HG02798 (cell line): ENCODE measurements at regions not wholly inside any gene's neighbourhood (a gene's known extent, or its start where the extent isn't known, plus 50 kb on each side); places are given as distances from the start of the nearest gene placed in this dataset.
"Not testable (repeated sequence)": the region's sequence is repeated elsewhere in the genome, so short reads cannot be mapped to it uniquely, and the experiment has no call there.

Experiments
- ATAC-seq: cut with Tn5 transposase; IDR thresholded peaks from one replicate; pipeline ENCODE4 v1.9.1; 2021; ENCODE audit warnings: mild to moderate bottlenecking; ENCODE audit not compliant: unreplicated experiment, poor library complexity

DNA sequence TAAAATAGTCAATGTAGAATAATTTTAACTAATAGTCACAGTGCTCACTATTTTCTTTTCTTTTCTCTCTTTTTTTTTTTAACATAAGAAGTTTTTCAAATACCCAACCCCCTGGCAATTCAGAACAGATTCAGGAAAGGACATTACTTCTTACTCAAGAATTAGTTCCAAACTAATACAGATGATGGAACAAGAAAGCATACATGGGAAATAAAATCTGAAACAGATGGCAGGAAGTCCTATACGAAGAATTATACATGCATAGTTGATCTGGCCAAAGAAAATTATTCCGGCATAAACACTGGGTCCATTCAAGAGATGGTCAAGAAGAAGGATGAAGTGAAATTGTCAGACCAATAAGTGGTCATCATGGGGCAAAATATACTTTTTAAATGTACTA lies 614.4 kb upstream of the INTU start:
- ATAC-seq: no peak

DNA sequence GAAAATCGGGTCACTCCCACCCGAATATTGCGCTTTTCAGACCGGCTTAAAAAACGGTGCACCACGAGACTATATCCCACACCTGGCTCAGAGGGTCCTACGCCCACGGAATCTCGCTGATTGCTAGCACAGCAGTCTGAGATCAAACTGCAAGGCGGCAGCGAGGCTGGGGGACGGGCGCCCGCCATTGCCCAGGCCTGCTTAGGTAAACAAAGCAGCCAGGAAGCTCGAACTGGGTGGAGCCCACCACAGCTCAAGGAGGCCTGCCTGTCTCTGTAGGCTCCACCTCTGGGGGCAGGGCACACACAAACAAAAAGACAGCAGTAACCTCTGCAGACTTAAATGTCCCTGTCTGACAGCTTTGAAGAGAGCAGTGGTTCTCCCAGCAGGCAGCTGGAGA lies 611.9 kb upstream of the INTU start:
- ATAC-seq: not testable (repeated sequence)

DNA sequence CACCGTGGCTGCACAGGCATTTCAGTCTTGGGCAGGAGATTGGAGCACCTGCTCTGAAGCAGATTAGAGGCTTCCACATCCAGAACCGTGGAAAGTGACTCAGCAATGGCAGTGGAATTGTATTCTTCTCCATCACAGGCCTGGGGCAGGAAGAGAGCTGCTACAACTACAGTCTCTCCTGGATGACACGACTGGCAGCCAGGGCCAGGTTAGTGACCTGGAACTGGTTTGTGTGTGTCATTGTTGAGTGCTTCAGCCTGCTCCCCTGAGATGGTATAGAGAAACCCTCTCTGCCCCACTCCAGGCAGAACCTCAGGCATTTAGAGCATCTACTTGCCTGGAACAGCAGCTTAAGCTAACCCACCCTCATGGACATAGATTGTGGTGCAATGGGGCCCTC lies 596.5 kb upstream of the INTU start:
- no peak for ATAC-seq

DNA sequence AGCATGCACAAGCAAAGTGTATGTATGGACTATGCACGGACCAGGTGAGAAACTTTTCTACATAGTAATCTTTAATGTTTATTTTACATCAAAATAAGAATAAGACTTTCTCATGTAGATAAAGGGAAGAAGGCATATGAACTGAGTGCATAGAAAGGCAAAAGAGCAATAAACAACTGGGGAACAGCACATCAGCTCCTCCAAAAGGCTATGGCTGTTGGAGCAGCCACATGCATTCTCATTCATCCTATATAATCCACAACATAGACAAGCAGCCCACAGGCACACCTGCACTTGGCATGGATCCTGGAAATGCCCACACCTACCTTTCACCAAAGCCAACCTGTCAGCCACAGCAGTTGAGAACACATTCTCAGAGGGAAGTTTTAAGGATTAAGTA lies 586.9 kb upstream of the INTU start:
- ATAC-seq: no peak

DNA sequence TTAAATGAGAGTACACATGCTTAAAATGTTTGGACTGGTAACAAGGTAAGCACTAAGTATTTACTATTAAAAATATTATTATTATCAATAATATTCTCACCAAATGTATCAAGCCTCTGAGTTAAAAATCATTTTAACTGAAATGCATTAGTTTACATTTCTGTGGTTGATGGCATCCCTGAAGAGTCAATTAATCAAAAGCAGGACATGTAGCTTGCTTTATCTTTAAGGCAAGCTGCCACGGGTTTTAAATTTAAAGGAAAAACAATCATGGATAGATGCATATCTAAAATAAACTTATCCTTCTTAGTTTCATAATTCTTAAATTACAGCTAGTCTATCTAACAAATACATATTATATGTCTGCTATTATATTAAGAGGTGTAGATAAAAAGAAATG lies 584.8 kb upstream of the INTU start:
- ATAC-seq: no peak

DNA sequence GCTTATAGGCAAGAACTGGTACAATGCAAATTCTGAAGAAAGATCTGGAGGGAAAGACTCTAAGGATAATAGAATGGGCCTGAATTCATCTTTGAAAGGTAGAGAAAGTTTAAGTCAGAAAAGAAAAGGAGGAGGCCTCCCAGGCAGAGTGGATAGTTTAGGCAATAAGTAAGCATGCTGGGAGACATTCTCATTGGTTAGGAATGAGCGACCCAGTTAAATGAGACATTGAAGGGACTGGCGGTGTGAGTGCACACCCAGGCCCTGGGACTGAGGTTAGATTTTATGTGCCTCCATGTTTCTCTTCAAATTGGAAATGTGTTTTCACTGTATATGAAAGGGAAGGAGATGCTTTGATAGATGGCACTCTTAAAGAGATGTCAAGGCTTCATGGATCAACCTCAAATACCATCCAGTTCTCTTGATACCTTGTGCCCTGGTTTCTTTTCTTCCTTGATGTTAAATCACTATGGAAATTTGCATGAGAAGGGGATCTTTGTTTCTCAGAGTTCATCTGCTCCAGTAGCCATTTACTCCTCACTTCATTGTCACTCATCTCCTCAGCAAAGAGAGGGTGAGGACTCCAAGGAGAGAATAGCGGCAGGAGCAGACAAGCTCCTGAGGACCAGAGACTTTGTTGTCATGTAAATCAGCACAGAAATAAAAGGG lies 584.2 kb upstream of the INTU start:
- ATAC-seq: no peak

DNA sequence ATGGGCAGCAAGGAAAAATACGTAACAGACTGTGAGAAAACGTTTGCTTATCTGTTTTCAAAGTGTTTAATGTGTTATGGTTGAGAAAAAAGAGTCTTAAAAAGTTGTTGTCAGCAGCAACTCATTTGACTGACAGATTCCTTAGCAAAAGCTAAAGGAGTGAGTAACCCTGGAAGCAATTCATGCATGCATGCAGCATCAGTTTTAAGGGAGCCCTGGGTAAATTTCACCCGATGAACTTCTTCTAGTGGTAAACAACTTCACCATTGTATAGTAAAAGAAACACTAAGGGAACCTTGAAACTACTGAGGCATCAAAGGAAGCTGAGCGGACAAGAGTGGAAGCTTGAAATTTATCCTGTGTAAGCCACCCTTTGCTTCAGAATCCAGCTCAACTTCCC lies 583.2 kb upstream of the INTU start:
- ATAC-seq: no peak

DNA sequence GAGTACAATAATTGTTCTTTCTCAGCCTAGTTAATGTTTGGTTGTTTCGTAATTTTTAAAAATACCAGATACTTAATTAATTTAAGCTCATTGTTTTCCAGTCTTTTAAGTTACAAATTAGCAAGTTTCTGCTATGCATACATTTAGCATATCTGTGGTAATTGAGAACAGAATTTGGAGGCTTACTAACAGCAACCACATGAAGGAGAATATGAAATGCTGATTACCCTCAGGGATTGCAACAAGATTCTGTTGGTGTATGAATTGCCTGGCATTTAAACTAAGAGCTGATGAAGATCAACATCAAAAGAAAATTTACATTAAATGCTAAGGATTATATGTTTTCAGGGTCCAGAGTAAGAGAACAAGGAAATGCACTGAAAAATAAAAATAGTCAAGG lies 580.0 kb upstream of the INTU start:
- no peak for ATAC-seq

DNA sequence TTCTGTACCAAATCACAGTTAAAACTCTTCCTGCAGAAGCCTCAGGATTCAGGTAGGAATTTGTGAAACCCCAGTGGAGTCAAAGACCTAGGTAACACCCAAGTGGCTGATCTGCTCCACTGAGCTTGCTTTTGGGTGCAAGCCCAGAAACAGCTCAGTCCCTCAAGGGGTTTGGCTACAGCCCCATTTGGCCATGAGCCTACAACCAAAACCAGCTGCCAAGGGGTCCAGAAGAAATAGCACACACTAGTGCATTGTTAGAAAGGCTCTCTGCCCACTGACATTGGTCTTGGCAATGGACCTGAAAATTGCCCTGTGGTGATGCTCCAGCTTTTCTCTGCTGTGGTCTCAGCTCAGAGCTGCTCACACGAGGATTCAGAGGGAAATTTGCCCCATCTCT lies 577.4 kb upstream of the INTU start:
- no peak for ATAC-seq

DNA sequence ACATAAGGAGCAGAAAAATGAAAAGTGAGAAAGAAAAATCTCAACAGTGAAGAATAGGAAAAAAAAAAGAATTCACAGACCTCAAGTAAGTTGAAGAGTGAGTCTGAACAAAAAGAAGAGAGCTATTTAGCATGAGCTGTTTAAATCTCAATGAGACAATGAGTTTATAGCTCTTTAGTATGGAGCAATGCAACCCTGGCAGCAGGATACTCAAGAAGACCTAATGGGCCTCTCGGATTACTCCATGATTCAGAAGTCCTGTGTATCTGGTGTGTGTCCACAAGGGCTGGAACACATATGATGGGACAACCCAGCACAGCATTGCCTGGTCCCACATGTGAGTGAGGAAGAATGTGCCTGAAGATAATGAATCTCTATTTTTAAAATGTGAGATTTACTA lies 563.1 kb upstream of the INTU start:
- no peak for ATAC-seq

DNA sequence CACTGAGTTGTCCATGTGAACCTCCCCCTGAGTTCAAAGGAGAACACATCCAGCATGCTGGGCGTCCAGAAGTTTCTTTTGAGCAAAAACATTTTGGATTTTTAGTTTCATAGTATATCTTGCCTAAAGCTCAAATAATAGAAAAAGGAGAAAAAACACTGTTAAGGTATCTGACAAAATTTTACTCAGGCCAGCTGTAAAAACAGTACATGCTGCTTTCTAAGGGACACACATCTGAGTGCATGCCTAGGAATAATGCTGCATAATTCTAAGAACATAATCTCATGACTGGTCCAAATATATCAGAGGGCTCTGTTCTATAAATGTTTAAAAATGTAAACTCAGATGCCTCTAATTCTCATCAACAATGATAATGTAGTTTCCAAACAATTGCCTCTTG lies 561.3 kb upstream of the INTU start:
- no peak for ATAC-seq

DNA sequence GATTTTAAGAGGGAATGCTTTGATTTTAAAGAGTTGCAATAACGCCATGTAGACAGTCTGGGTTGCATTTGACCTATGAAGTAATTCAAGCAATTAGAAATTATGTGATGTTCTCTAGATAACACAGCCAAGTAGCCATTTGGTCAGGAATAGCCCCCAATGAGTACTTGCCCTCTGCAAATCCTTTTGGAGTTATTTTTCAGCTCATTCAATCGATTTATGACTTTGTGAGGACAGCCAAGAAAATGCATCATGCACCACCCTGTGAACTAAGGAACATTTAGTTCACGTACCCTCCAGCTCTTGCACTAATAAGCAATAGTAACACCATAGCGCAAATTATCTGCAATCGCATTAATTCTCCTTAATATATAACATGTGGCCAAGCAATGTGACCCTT lies 552.6 kb upstream of the INTU start:
- ATAC-seq: no peak

DNA sequence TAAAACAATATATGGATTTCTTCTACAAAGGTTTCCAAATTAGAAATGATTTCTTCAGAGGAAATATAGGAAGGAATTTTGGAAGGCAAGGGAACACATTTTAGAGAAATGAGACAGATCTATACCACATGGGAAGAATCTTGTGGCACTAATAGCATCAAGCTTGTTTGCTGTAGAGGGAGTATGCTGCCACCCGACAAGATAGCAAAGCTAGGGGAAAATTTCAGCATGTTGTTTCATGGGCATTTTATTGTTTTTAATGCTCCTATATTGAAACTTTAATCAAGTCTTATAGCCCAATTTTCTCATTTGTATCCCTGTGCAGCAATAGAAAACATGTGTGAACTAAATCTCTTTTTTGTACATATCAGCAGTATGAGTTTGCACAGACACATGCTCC lies 551.7 kb upstream of the INTU start:
- ATAC-seq: no peak

DNA sequence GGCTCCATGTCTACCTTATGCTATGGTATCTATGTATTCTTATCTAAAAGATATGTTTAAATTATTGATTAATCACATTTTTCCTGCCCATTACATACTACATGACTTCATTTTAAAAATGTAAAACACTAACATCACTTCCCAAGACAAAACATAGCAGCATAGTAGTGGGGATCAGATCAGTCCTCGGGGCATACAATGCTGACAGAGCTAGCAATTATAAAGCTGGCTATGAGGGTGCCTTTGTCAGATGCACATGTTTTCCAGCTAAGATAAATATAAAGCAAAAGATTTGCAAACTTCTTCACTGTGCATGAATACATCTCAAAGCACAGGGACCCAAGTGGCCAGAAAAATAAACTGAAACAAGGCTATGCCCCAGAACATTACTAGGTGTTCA lies 549.8 kb upstream of the INTU start:
- no peak for ATAC-seq

DNA sequence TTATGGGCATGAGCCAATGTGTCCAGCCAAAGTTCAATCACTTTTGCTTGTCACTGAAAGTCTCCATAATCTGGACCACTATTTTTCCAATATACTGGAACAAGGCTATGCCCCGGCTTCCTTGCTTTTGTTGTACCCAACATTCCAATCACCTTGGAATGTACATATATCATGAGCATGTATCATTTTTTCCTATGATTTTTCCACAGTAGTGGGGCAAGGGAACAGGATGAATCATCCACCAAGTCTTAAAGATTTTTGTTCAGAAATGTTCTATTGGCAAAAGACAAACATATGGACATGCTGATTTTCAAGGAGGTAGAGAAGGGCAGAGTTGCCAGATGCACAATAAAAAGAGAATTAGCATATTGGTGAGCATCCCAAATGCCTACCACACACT lies 548.1 kb upstream of the INTU start:
- ATAC-seq: no peak

DNA sequence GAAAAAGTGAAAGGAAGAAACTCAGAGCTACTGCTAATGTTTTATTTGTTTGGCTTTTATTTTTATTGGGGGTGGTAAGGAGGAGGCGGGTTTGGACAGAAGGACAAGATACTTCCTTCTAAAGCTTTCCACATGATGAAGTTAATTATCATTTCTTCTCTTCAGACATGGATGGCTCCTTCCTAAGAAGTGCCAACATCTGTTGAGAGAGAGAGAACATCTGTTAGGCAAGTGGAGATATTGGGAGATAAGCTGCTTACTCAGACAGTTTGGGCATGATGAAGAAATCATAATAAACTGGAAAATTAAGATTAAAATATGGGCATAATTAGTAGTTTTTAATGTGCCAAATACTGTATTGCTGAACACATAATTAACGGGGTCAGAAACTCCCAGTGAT lies 535.7 kb upstream of the INTU start:
- ATAC-seq: no peak

DNA sequence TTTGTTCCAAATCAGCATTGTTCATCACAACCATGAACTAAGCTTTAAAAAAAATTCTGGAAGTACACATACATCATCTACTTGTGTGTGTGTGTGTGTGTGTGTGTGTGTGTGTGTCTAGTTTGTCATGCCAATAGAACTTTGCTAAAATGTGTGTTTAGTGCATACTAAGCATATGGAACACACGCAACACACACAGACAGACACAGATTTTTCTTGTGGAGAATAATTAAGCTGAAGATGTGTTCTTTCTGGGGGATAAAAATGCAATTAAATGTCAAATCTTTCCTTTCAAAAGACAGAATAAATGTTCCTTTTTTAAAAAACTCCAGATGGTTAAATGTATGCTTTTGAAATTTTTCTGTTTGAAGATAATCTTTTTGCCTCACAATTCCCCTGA lies 530.4 kb upstream of the INTU start:
- no peak for ATAC-seq

DNA sequence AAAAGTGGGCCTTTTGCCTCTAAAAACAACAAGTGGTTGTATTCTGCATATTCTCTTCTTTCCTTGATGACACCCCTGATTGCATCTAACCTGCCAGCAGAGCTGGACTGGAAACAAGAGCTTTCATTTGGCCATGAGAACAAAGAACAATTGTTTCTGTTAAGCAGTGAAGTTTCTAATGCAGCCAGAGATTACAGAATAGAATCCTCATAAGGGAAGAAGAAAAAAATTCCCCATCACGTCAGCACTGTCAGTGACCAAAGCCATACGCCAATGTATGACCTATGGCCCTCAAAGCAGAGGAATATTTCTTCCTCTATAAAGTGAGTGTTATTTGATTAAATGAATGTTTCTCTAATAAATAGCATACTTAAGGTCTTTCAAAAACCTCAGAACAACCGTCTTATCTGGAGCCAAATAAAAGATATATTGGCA lies 529.1 kb upstream of the INTU start:
- no peak for ATAC-seq

DNA sequence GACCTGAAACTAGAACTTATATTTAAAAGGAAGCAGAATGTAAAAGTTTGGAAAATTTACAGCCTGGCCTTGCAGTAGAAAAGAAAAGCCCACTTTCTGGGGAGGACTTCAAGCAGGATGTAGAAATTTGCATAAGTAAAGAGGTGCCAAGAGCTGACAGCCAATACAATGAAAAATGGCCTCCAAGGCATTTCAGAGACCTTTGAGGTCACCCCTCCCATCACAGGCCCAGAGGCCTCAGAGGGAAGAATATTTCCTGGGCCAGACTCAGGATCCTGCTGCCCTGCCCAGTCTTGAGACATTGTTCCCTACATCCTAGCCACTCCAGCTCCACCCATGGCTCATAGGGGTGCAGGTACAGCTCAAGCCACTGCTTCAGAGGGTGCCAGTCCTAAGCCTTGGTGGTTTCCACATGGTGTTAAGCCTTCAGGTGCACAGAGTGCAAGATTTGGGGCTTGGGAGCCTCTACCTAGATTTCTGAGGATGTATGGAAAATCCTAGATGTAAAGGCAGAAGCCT lies 518.9 kb upstream of the INTU start:
- no peak for ATAC-seq

DNA sequence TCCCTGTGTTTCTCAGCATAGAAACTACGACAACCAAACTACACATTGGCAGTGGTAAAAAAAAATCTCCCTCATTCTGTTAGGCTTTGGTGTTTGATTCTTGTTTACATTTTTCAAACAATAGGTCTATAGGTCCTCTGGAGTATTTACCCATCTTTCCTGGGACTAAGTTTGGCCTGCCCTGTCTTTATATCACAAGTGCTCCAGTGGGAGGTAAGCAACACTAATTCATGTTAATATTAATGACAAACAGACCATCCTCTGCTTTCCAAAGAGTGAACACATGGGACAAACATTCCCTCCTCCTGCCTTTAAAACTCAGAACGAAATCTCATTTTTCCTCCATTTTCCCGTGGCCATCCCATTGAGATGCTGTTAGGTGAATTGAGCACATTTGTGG lies 514.1 kb upstream of the INTU start:
- ATAC-seq: no peak

DNA sequence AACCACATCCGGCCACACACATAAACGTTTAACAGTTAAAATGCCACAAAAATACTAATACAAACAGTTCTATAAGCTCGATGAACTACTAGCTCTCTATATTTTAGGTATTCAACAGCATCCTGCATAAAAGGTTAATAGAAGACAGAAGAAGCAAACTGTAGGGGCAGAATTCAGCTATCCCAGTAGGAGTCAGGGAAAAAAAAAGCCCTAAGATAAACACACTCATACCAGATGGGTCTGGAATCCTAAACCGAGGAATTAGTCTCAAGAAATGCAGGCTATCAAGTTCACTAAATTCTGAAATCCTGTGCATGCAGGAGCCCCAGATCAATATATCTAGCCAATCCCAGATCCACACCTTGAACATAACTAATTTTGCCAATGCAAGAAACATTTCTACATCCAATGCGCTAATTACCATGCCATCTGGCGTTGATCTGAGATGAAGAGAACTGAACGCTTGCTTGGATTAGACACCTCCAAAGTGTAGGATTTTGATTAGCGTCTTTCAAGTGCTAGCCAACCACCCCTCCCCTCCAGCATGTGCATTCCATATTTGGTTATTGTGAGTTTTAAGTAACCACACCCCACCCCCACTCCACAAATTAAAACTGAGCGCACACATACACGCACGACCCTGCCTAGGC lies 512.2 kb upstream of the INTU start:
- ATAC-seq: no peak

DNA sequence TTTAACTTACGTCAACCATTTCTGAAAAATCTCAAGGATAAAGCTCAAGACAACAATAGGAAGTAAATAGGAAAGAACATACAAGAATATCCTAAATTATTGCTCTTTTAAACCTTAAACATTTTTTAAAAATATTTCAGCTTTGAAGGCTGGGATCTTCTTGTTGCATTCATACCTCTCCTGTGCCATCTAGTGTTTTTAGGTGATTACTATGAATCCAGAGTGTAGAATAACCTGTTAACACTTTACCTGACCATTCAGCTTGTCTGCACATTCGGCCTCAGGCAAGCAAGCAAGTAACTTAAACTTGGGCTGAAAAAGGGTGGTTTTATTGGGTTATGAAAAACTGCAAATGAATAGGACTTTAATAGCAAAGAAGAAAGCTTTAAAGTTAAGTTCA lies 507.8 kb upstream of the INTU start:
- ATAC-seq: no peak
